ENCODE measurements at regions not wholly inside any gene's neighbourhood (a gene's known extent, or its start where the extent isn't known, plus 50 kb on each side); places are given as distances from the start of the nearest gene placed in this dataset.

DNA sequence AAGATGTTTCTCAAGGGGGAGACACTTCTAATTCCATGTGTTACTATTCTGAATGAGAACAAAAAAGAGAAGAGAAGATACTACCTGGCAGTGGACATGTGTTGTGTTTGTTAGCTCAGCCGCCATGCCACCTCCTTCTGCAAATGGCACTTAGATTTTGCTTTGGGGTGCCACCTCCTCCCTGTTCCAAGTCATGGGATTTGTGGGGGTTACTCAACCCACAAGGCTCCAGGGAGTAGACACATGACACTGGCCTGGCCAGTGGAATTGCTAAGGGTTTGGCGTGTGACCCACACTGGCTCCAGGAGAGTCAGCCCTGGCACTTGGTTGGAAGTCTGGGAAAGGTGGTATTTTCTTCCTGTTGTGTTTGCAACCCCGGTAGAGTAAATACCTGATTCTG is 129.1 kb downstream of the ZNF621 start:
- H3K56ac ChIP-seq (replicated peaks; ENCODE audit: insufficient read length, low read depth, low read length): no peak overlapping the region
- no peaks in the 10 kb centered on the region for H3K79me1 ChIP-seq (ENCODE audit: low read depth, low read length)
- H4K5ac ChIP-seq (ENCODE audit: insufficient read length, low read depth, low read length): no peak overlapping the region
- POLR2A ChIA-PET (ENCODE audit: partially characterized antibody): no interaction called here
- no peaks in the 10 kb centered on the region for H3K9me3 ChIP-seq (ENCODE audit: insufficient read depth in 2 of 2, low read depth in 1 of 2, low read length in 1 of 2)
- no peak overlapping the region for H2BK12ac ChIP-seq (ENCODE audit: low read depth, low read length)
- no peaks in the 10 kb centered on the region for H3K27me3 ChIP-seq (replicated peaks in 1 of 4; ENCODE audit: control insufficient read depth in 3 of 4, extremely low read depth in 1 of 4, insufficient read depth in 3 of 4, low read length in 3 of 4)
- H2BK120ac ChIP-seq (replicated peaks; ENCODE audit: low read depth, low read length): no peak overlapping the region
- no peak overlapping the region for H3K18ac ChIP-seq (ENCODE audit: extremely low read depth, low read length)
- no peaks in the 10 kb centered on the region for H3K4me1 ChIP-seq (replicated peaks in 1 of 4; ENCODE audit: control insufficient read depth in 3 of 4, insufficient read depth in 4 of 4, low read length in 3 of 4)
- no peaks in the 10 kb centered on the region for H3K79me2 ChIP-seq (ENCODE audit: control insufficient read depth in 1 of 2, insufficient read depth in 2 of 2, low read length in 2 of 2)
- H3K4me3 ChIP-seq (ENCODE audit: extremely low read depth in 1 of 4, insufficient read depth in 2 of 4, low read depth in 3 of 4, low read length in 4 of 4): no peak overlapping the region
- H3K23me2 ChIP-seq (ENCODE audit: low read depth, low read length): no peaks in the 10 kb centered on the region
- H4K8ac ChIP-seq (ENCODE audit: extremely low read depth, insufficient read depth, low read length): peak overlapping the region; percentile 73; the same call in 1 of the 2 replicates
- H2AFZ ChIP-seq (ENCODE audit: low read length): no peak overlapping the region
- no peak overlapping the region for H3K27ac ChIP-seq (ENCODE audit: low read depth, low read length)
- whole genome bisulfite sequencing, 2 experiments (ENCODE audit: extremely low coverage in 1 of 2, insufficient coverage in 1 of 2, insufficient read length in 1 of 2, insufficient replicate concordance in 2 of 2, low coverage in 1 of 2, low lambda C conversion rate in 2 of 2, missing lambda C conversion rate in 1 of 2): 84% methylated on average over 3 of the region's 3 CpGs; no CpG with 5 or more reads in 1 of the 2 experiments
- no peak for TF ChIP-seq RAD21 (IDR thresholded peaks at IDR 0.05 in 1 of 2, conservative IDR thresholded peaks at IDR 0.05 in 1 of 2; ENCODE audit: low read depth in 2 of 2, low read length in 2 of 2)
- no peak for TF ChIP-seq BACH1 (IDR thresholded peaks at IDR 0.05; ENCODE audit: low read length)
- TF ChIP-seq BCL11A (IDR thresholded peaks at IDR 0.05; ENCODE audit: low read depth in 2 of 2, low read length in 2 of 2): no peak
- no peak overlapping the region for H2BK15ac ChIP-seq (ENCODE audit: low read length)
- H3K14ac ChIP-seq (ENCODE audit: insufficient read length): no peak overlapping the region
- H2BK5ac ChIP-seq (ENCODE audit: low read depth, low read length): no peak overlapping the region
- H3K23ac ChIP-seq (ENCODE audit: insufficient read length): no peak overlapping the region
- H3K36me3 ChIP-seq (ENCODE audit: control insufficient read depth in 2 of 4, insufficient read depth in 4 of 4, low read length in 3 of 4): no peaks in the 10 kb centered on the region
- H4K20me1 ChIP-seq (replicated peaks in 1 of 2; ENCODE audit: control insufficient read depth in 1 of 2, insufficient read depth in 2 of 2, low read length in 2 of 2): no peaks in the 10 kb centered on the region
- H3K9ac ChIP-seq (replicated peaks in 1 of 4; ENCODE audit: extremely low read depth in 1 of 4, low read depth in 3 of 4, low read length in 3 of 4): no peak overlapping the region
- H3K4ac ChIP-seq (replicated peaks; ENCODE audit: insufficient read length, low read depth, low read length): no peak overlapping the region
- CTCF ChIA-PET (ENCODE audit: partially characterized antibody): no interaction called here
- H3K4me2 ChIP-seq (ENCODE audit: insufficient read depth in 1 of 2, low read depth in 2 of 2, low read length in 2 of 2): no peak overlapping the region
- DNase-seq (ENCODE audit: low read depth in 1 of 2, low spot score in 2 of 2) (no peak), FAIRE-seq (no peak)
- no peak overlapping the region for H2AK5ac ChIP-seq (ENCODE audit: low read depth, low read length)
- H4K91ac ChIP-seq (replicated peaks; ENCODE audit: insufficient read length, low read length): no peak overlapping the region
- H2BK20ac ChIP-seq (ENCODE audit: low read length): no peak overlapping the region
